Esophagus muscularis mucosa (tissue), 3 donors: ENCODE measurements at regions not wholly inside any gene's neighbourhood (a gene's known extent, or its start where the extent isn't known, plus 50 kb on each side); places are given as distances from the start of the nearest gene placed in this dataset.

ENCODE experiments used
- CTCF ChIP-seq, 3 experiments: fragments of 200-600 bp in 2 of 3; fragments of 450-650 bp in 1 of 3; sonication (generic) in 2 of 3; IDR thresholded peaks; one replicate each; pipeline ENCODE4 v1.5.1; 2017 to 2019; ENCODE audit warnings: antibody characterized with exemption in 3 of 3, mild to moderate bottlenecking in 2 of 3, moderate library complexity in 1 of 3
- POLR2A ChIP-seq: fragments of 450-650 bp; IDR thresholded peaks from one replicate; pipeline ENCODE4 v1.6.1; 2017; ENCODE audit warnings: antibody characterized with exemption, moderate library complexity, mild to moderate bottlenecking, low read depth
- POLR2AphosphoS5 ChIP-seq, 2 donors: sonication (generic); formaldehyde crosslinking; IDR thresholded peaks; one replicate each; pipeline ENCODE4 v1.6.1; 2017; ENCODE audit warnings: antibody characterized with exemption in 2 of 2

GRCh38 chr13:72638059-72638815 lies 89.2 kb downstream of the MZT1 start:
- TF ChIP-seq CTCF (IDR thresholded peaks at IDR 0.05): no peak
- no peak for TF ChIP-seq POLR2AphosphoS5 (IDR thresholded peaks at IDR 0.05)
- no peak for TF ChIP-seq POLR2A
